Chondrocyte (in vitro differentiated cells): ENCODE measurements at regions not wholly inside any gene's neighbourhood (a gene's known extent, or its start where the extent isn't known, plus 50 kb on each side); places are given as distances from the start of the nearest gene placed in this dataset.

Experiments used
- DNase-seq: peaks from one replicate; pipeline ENCODE4 v3.0.0; 2021; ENCODE audit warnings: mixed read lengths, low spot score
- H3K27ac Mint-ChIP-seq: one replicate; pipeline ENCODE4 v1.8.0; 2021; ENCODE audit warnings: mild to moderate bottlenecking, moderate library complexity, mixed read lengths; ENCODE audit not compliant: unreplicated experiment
- H3K27me3 Mint-ChIP-seq: 2 replicates; pipeline ENCODE4 v1.8.0; 2021; ENCODE audit warnings: low read depth, mixed read lengths
- H3K36me3 Mint-ChIP-seq: 2 replicates; pipeline ENCODE4 v1.8.0; 2021; ENCODE audit warnings: low read depth, mixed read lengths
- H3K4me1 Mint-ChIP-seq: 2 replicates; pipeline ENCODE4 v1.8.0; 2021; ENCODE audit warnings: low read depth, mild to moderate bottlenecking, mixed read lengths
- H3K4me3 Mint-ChIP-seq: one replicate; pipeline ENCODE4 v1.8.0; 2021; ENCODE audit warnings: mild to moderate bottlenecking, moderate library complexity, mixed read lengths; ENCODE audit not compliant: unreplicated experiment
- H3K9me3 Mint-ChIP-seq: 2 replicates; pipeline ENCODE4 v1.8.0; 2021; ENCODE audit warnings: low read depth, mixed read lengths
- CTCF ChIP-seq: fragments of 200-600 bp; sonication (generic); IDR thresholded peaks from 2 replicates; pipeline ENCODE4 v1.5.0; 2021; ENCODE audit warnings: antibody characterized with exemption, mild to moderate bottlenecking, moderate library complexity

- Mint-ChIP-seq H3K4me1 (no peaks in the 10 kb centered on the region), H3K9me3 (peaks cover 3% of the 10 kb centered on the region), H3K27ac (no peak overlapping the region), H3K4me3 (no peak overlapping the region), H3K27me3 (no peaks in the 10 kb centered on the region), H3K36me3 (no peaks in the 10 kb centered on the region)
- no peak for TF ChIP-seq CTCF
- no peak for DNase-seq
These were observed 301.9 kb upstream of the KYNU start for GRCh38 chr2:142575561-142575960.

- no peaks in the 10 kb centered on the region for H3K27me3 Mint-ChIP-seq
- TF ChIP-seq CTCF = no peak
- H3K36me3 Mint-ChIP-seq = no peaks in the 10 kb centered on the region
- no peak overlapping the region for H3K4me3 Mint-ChIP-seq
- H3K27ac Mint-ChIP-seq = no peak overlapping the region
- DNase-seq = no peak
- no peaks in the 10 kb centered on the region for H3K4me1 Mint-ChIP-seq
- H3K9me3 Mint-ChIP-seq = peaks cover 3% of the 10 kb centered on the region
These were observed 303.1 kb upstream of the KYNU start for GRCh38 chr2:142574388-142574787.

DNA sequence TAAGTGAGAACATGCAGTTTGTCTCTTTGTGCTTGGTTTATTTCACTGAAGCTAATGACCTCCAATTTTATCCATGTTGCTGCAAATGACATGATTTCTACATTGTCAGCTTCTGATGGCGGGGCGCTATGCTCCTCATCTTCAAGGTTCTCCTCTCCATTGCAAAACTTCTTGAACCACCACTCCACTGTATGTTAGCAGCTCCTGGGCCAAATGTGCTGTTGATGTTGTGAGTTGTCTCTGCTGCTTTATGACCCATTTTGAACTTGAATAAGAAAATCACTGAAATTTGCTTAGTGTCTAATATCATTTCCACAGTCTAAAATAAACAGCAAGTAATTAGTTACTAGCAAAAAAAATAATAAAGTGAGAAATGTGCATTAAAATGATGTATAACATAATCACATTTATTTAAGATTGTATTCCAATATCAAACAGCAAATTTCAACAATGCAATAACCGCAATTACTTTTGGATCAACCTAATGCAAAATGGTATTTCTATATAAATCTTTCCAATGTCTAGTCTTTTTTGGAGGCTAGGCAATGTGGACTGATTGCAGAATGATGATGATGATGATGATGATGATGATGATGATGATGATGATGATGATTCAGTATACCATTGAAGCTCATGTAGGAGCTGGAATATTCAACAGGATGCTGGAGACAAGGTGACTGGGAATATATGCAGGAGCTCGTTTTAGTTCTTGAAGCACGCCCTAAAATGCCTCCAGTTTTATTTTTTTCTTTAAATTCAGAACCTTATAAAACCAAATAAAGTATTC lies 304.9 kb upstream of the KYNU start:
- no peak for TF ChIP-seq CTCF
- H3K4me3 Mint-ChIP-seq = no peak overlapping the region
- H3K9me3 Mint-ChIP-seq = peaks cover 3% of the 10 kb centered on the region
- H3K36me3 Mint-ChIP-seq = no peaks in the 10 kb centered on the region
- no peaks in the 10 kb centered on the region for H3K4me1 Mint-ChIP-seq
- no peaks in the 10 kb centered on the region for H3K27me3 Mint-ChIP-seq
- no peak for DNase-seq
- H3K27ac Mint-ChIP-seq = no peak overlapping the region

- H3K4me3 Mint-ChIP-seq = no peak overlapping the region
- no peaks in the 10 kb centered on the region for H3K36me3 Mint-ChIP-seq
- H3K27ac Mint-ChIP-seq = no peak overlapping the region
- H3K4me1 Mint-ChIP-seq = no peaks in the 10 kb centered on the region
- no peaks in the 10 kb centered on the region for H3K27me3 Mint-ChIP-seq
- no peaks in the 10 kb centered on the region for H3K9me3 Mint-ChIP-seq
- DNase-seq = no peak
- TF ChIP-seq CTCF = no peak
These were observed 305.5 kb upstream of the KYNU start for GRCh38 chr2:142571934-142572333.

DNA sequence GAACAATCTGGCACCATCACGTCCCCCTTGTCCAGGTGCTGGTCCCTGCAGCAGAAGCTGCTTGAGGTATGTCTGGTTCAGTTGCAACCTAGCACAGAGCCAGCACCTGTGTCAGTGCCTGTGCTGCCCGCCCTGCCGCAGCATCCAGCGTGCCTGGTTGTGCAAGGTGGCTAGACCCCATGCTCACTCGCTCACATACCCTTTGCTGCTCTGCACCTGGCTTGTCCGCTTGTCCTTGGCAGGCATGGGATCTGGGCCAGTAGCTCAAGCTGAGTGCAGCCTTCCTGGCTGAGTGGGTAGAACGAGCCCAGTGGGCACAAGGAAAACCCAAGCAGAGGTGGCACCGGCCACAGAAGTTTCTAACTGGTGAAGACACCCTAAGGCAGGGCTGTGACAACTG lies 314.6 kb upstream of the KYNU start:
- no peaks in the 10 kb centered on the region for H3K4me1 Mint-ChIP-seq
- H3K4me3 Mint-ChIP-seq = no peak overlapping the region
- no peaks in the 10 kb centered on the region for H3K9me3 Mint-ChIP-seq
- TF ChIP-seq CTCF = no peak
- H3K27ac Mint-ChIP-seq = no peak overlapping the region
- DNase-seq = peak; percentile 62
- H3K36me3 Mint-ChIP-seq = no peaks in the 10 kb centered on the region
- H3K27me3 Mint-ChIP-seq = no peaks in the 10 kb centered on the region
